Peyer's patch (tissue), 4 donors: ENCODE measurements at regions not wholly inside any gene's neighbourhood (a gene's known extent, or its start where the extent isn't known, plus 50 kb on each side); places are given as distances from the start of the nearest gene placed in this dataset.

Experiments used
- POLR2A ChIP-seq, 2 donors: fragments of 450-650 bp; IDR thresholded peaks; one replicate each; pipeline ENCODE4 v1.5.1; 2017; ENCODE audit warnings: antibody characterized with exemption in 2 of 2, mild to moderate bottlenecking in 2 of 2, moderate library complexity in 2 of 2
- TF ChIP-seq, protein P1 (sequence below), 6 experiments: fragments of 450-650 bp in 4 of 6; fragments of 200-600 bp in 2 of 6; sonication (generic) in 1 of 6; IDR thresholded peaks; one replicate each; pipeline ENCODE4 v1.5.1; 2017 to 2019; ENCODE audit warnings: antibody characterized with exemption in 6 of 6, mild to moderate bottlenecking in 3 of 6, moderate library complexity in 1 of 6

GRCh38 chr14:62558451-62558850 lies 486.8 kb downstream of the KCNH5 start:
- no peak for TF ChIP-seq POLR2A (IDR thresholded peaks at IDR 0.05)
- TF ChIP-seq, protein P1, sequence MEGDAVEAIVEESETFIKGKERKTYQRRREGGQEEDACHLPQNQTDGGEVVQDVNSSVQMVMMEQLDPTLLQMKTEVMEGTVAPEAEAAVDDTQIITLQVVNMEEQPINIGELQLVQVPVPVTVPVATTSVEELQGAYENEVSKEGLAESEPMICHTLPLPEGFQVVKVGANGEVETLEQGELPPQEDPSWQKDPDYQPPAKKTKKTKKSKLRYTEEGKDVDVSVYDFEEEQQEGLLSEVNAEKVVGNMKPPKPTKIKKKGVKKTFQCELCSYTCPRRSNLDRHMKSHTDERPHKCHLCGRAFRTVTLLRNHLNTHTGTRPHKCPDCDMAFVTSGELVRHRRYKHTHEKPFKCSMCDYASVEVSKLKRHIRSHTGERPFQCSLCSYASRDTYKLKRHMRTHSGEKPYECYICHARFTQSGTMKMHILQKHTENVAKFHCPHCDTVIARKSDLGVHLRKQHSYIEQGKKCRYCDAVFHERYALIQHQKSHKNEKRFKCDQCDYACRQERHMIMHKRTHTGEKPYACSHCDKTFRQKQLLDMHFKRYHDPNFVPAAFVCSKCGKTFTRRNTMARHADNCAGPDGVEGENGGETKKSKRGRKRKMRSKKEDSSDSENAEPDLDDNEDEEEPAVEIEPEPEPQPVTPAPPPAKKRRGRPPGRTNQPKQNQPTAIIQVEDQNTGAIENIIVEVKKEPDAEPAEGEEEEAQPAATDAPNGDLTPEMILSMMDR (IDR thresholded peaks at IDR 0.05) = no peak
